B cell (primary cell): ENCODE measurements at regions not wholly inside any gene's neighbourhood (a gene's known extent, or its start where the extent isn't known, plus 50 kb on each side); places are given as distances from the start of the nearest gene placed in this dataset.

Experiments used
- ATAC-seq: fragments of 200-7000 bp; cut with Tn5 transposase; one replicate; pipeline ENCODE4 v1.10.0; 2021; ENCODE audit warnings: low read depth, mild to moderate bottlenecking, moderate number of reproducible peaks, moderate library complexity
- CTCF ChIA-PET: fragments of 350-600 bp; sonication (Branson Sonifier 250); formaldehyde crosslinking; loops from one replicate; lab custom pipeline; 2021; ENCODE audit warnings: antibody characterized with exemption, inconsistent platforms; lab: Charles Lee
- POLR2A ChIA-PET: fragments of 350-600 bp; sonication (Branson Sonifier 250); formaldehyde crosslinking; loops from one replicate; lab custom pipeline; 2021; ENCODE audit warnings: antibody characterized with exemption; lab: Charles Lee
- DNase-seq: peaks from one replicate; pipeline ENCODE4 v3.0.0; 2013
- H2AFZ ChIP-seq: 2 replicates; pipeline ENCODE4 v1.6.1; 2012; ENCODE audit warnings: mild to moderate bottlenecking, low read depth, low read length; ENCODE audit not compliant: insufficient read depth, poor library complexity, severe bottlenecking
- H3K27ac ChIP-seq, 2 donors: 1 replicate in 1 of 2; 2 replicates in 1 of 2; pipeline ENCODE4 v1.5.1; 2012 to 2013; ENCODE audit warnings: low read length in 2 of 2, mild to moderate bottlenecking in 2 of 2, moderate library complexity in 1 of 2
- H3K27me3 ChIP-seq, 4 experiments: fragments of 200-600 bp in 1 of 4; sonication (generic) in 1 of 4; replicated peaks in 1 of 4; 1 replicate in 2 of 4; 2 replicates in 2 of 4; pipeline versions ENCODE4 v1.6.1 to v1.7.0; 2013 to 2016; ENCODE audit warnings: low read length in 3 of 4, mild to moderate bottlenecking in 2 of 4, mixed read lengths in 1 of 4, moderate library complexity in 1 of 4; ENCODE audit not compliant: insufficient read depth in 4 of 4, control insufficient read depth in 3 of 4; ENCODE audit errors: control extremely low read depth in 1 of 4
- H3K36me3 ChIP-seq, 2 experiments: replicated peaks in 1 of 2; 1 replicate in 1 of 2; 2 replicates in 1 of 2; pipeline versions ENCODE4 v1.6.1 to v1.7.1; 2013; ENCODE audit warnings: low read length in 1 of 2; ENCODE audit not compliant: insufficient read depth in 2 of 2, control insufficient read depth in 1 of 2; ENCODE audit errors: control extremely low read depth in 1 of 2, extremely low read depth in 1 of 2
- H3K4me1 ChIP-seq, 2 donors: fragments of 200-600 bp in 1 of 2; sonication (generic) in 1 of 2; 1 replicate in 1 of 2; 2 replicates in 1 of 2; pipeline versions ENCODE4 v1.5.1 to v1.6.1; 2013 to 2017; ENCODE audit warnings: low read length in 2 of 2; ENCODE audit not compliant: control insufficient read depth in 2 of 2, insufficient read depth in 2 of 2
- H3K4me2 ChIP-seq: replicated peaks from 2 replicates; pipeline ENCODE3; 2012; ENCODE audit warnings: mild to moderate bottlenecking, low read depth, low read length; ENCODE audit not compliant: poor library complexity, severe bottlenecking
- H3K4me3 ChIP-seq, 5 experiments: fragments of 200-600 bp in 1 of 5; sonication (generic) in 1 of 5; 1 replicate in 3 of 5; 2 replicates in 2 of 5; pipeline versions ENCODE4 v1.5.1 to v1.7.0; 2011 to 2016; ENCODE audit warnings: low read length in 4 of 5, mild to moderate bottlenecking in 4 of 5, low read depth in 2 of 5, control low read depth in 1 of 5, moderate library complexity in 1 of 5; ENCODE audit not compliant: insufficient read depth in 1 of 5; ENCODE audit errors: control extremely low read depth in 1 of 5, extremely low read depth in 1 of 5
- H3K79me2 ChIP-seq: fragments of 200-600 bp; sonication (generic); one replicate; pipeline ENCODE4 v1.6.0; 2016; ENCODE audit warnings: low read length; ENCODE audit not compliant: control insufficient read depth, insufficient read depth
- H3K9ac ChIP-seq: fragments of 200-600 bp; sonication (generic); 2 replicates; pipeline ENCODE4 v1.6.1; 2017; ENCODE audit warnings: mild to moderate bottlenecking, low read length, moderate library complexity
- H3K9me3 ChIP-seq, 3 donors: one replicate each; pipeline versions ENCODE4 v1.6.1 to v1.7.1; 2013; ENCODE audit warnings: low read length in 2 of 3; ENCODE audit not compliant: control insufficient read depth in 2 of 3, insufficient read depth in 1 of 3; ENCODE audit errors: control extremely low read depth in 1 of 3
- H4K20me1 ChIP-seq: 2 replicates; pipeline ENCODE4 v1.6.0; 2012; ENCODE audit warnings: mild to moderate bottlenecking, low read length; ENCODE audit not compliant: insufficient read depth, control insufficient read depth, poor library complexity, severe bottlenecking
- H3K27ac Mint-ChIP-seq: one replicate; pipeline ENCODE4 v1.8.0; 2021; ENCODE audit warnings: mixed read lengths
- H3K27me3 Mint-ChIP-seq: one replicate; pipeline ENCODE4 v1.8.0; 2021; ENCODE audit warnings: mixed read lengths
- H3K4me1 Mint-ChIP-seq: one replicate; pipeline ENCODE4 v1.8.0; 2021; ENCODE audit warnings: mixed read lengths
- H3K4me3 Mint-ChIP-seq: one replicate; pipeline ENCODE4 v1.8.0; 2021; ENCODE audit warnings: mixed read lengths
- H3K9me3 Mint-ChIP-seq: one replicate; pipeline ENCODE4 v1.8.0; 2022; ENCODE audit warnings: mixed read lengths; ENCODE audit not compliant: insufficient read depth
- EZH2 ChIP-seq: IDR thresholded peaks from 2 replicates; pipeline ENCODE4 v1.6.1; 2012; ENCODE audit warnings: borderline replicate concordance, low read depth, mild to moderate bottlenecking, moderate library complexity, low read length; ENCODE audit not compliant: insufficient read depth, poor library complexity, severe bottlenecking
- WGBS: methylation state at CpG from one replicate; pipeline ENCODE4 v1.1.5; 2013; ENCODE audit warnings: missing lambda C conversion rate; ENCODE audit not compliant: insufficient coverage; 5-methylcytosine and 5-hydroxymethylcytosine counted together
- intact Hi-C: fragments of 100-400 bp; cut with micrococcal nuclease; formaldehyde crosslinking; loops from one replicate; pipeline ENCODE4 v1.10.0; 2022
- TF ChIP-seq, protein P1 (sequence below): fragments of 200-600 bp; IDR thresholded peaks from one replicate; pipeline ENCODE4 v1.8.0; 2022; ENCODE audit warnings: antibody characterized with exemption, mild to moderate bottlenecking

DNA sequence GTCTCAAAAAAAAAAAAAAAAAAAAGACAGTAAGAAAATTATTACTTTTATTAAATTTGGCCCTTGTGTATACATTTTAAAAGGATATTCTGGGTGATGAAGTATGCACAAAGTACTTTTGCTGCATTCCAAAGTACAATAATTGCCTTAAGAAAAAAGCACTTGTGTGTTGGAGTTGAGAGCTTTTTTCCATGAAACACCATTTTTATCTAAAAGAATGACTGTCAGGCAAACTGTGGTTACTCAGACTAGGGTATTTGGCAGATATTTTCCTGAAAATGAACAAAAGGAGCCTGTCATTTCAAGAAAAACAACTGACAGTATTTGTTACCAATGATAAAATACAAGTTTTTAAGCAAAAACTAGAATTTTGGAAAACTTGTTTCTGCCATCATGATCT lies 84.3 kb upstream of the PTPN3 start:
- TF ChIP-seq, protein P1, sequence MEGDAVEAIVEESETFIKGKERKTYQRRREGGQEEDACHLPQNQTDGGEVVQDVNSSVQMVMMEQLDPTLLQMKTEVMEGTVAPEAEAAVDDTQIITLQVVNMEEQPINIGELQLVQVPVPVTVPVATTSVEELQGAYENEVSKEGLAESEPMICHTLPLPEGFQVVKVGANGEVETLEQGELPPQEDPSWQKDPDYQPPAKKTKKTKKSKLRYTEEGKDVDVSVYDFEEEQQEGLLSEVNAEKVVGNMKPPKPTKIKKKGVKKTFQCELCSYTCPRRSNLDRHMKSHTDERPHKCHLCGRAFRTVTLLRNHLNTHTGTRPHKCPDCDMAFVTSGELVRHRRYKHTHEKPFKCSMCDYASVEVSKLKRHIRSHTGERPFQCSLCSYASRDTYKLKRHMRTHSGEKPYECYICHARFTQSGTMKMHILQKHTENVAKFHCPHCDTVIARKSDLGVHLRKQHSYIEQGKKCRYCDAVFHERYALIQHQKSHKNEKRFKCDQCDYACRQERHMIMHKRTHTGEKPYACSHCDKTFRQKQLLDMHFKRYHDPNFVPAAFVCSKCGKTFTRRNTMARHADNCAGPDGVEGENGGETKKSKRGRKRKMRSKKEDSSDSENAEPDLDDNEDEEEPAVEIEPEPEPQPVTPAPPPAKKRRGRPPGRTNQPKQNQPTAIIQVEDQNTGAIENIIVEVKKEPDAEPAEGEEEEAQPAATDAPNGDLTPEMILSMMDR = no peak
- no peak for TF ChIP-seq EZH2
- ATAC-seq (no peak), DNase-seq (no peak)
- Mint-ChIP-seq H3K27ac (no peak overlapping the region), H3K27me3 (peaks cover 16% of the 10 kb centered on the region), H3K9me3 (no peaks in the 10 kb centered on the region), H3K4me1 (no peaks in the 10 kb centered on the region), H3K4me3 (no peak overlapping the region)
- H3K79me2 ChIP-seq = no peaks in the 10 kb centered on the region
- peaks cover 0 to 7% (median 0%) of the 10 kb centered on the region in 4 experiments for H3K27me3 ChIP-seq
- no peak overlapping the region for H3K4me2 ChIP-seq
- H3K9me3 ChIP-seq = no peaks in the 10 kb centered on the region
- no peak overlapping the region for H3K4me3 ChIP-seq
- POLR2A ChIA-PET = no interaction called here
- CTCF ChIA-PET = no interaction called here
- no peaks in the 10 kb centered on the region for H3K36me3 ChIP-seq
- H2AFZ ChIP-seq = no peak overlapping the region
- no peaks in the 10 kb centered on the region for H4K20me1 ChIP-seq
- H3K9ac ChIP-seq = no peak overlapping the region
- no peak overlapping the region for H3K27ac ChIP-seq
- H3K4me1 ChIP-seq = no peaks in the 10 kb centered on the region
- intact Hi-C loops = no loop called here

DNA sequence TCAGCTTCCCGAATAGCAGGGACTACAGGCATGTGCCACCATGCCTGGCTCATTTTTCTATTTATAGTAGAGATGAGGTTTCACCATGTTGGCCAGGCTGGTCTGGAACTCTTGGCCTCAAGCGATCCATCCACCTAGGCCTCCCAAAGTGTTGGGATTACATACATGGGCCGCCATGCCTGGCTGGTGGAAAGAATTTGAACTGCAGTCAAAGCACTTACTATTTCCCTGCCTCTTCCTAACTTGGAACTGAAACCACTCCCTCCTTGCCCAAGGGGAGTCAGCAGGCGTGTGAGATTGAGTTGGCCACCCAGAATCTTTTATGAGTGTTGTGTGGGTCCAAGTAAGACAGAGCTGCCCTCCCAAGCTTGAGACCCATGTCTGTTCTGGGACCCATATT lies 86.1 kb upstream of the PTPN3 start:
- POLR2A ChIA-PET = no interaction called here
- no peak for TF ChIP-seq EZH2
- TF ChIP-seq, protein P1 = no peak
- H3K27ac Mint-ChIP-seq = no peak overlapping the region

More for the DNA sequence above, 86.1 kb upstream of the PTPN3 start:
- Histone ChIP-seq H2AFZ (no peak overlapping the region), H3K27ac (no peak overlapping the region), H3K9me3 (no peaks in the 10 kb centered on the region), H3K4me2 (no peak overlapping the region), H3K4me3 (no peak overlapping the region), H3K36me3 (no peaks in the 10 kb centered on the region), H3K79me2 (no peaks in the 10 kb centered on the region), H4K20me1 (no peaks in the 10 kb centered on the region), H3K27me3 (peaks cover 0 to 7% (median 0%) of the 10 kb centered on the region in 4 experiments), H3K4me1 (no peaks in the 10 kb centered on the region), H3K9ac (no peak overlapping the region)
- peaks cover 15% of the 10 kb centered on the region for H3K27me3 Mint-ChIP-seq
- no peaks in the 10 kb centered on the region for H3K4me1 Mint-ChIP-seq
- intact Hi-C loops = no loop called here
- DNase-seq (no peak), ATAC-seq (no peak)
- peaks cover 2% of the 10 kb centered on the region for H3K9me3 Mint-ChIP-seq
- 61% methylated on average over 2 of the region's 4 CpGs for WGBS
- H3K4me3 Mint-ChIP-seq = no peak overlapping the region
- CTCF ChIA-PET = interaction anchor here (0.6 kb wide), 1 partner anchor 8 kb away, joined by 3 read pairs; no protein-coding TSS in a partner anchor
